Panc1 (cell line): ENCODE measurements at regions not wholly inside any gene's neighbourhood (a gene's known extent, or its start where the extent isn't known, plus 50 kb on each side); places are given as distances from the start of the nearest gene placed in this dataset.

Source experiments
- CTCF ChIP-seq: fragments of 450-650 bp; IDR thresholded peaks from 2 replicates; pipeline ENCODE4 v1.5.1; 2017; ENCODE audit warnings: mild to moderate bottlenecking
- POLR2AphosphoS5 ChIP-seq: IDR thresholded peaks from 2 replicates; pipeline ENCODE4 v1.6.1; 2012; ENCODE audit warnings: mild to moderate bottlenecking, low read depth, low read length, moderate library complexity
- REST ChIP-seq, 2 experiments: IDR thresholded peaks; 2 replicates each; pipeline ENCODE4 v1.6.1; 2011 to 2012; ENCODE audit warnings: low read depth in 2 of 2, control low read depth in 1 of 2, low read length in 1 of 2, mild to moderate bottlenecking in 1 of 2, moderate library complexity in 1 of 2; ENCODE audit not compliant: insufficient read depth in 1 of 2

GRCh38 chr14:104425763-104426646, 153.6 kb upstream of the C14orf180 start:
- TF ChIP-seq POLR2AphosphoS5 (no peak), CTCF (no peak), REST (IDR thresholded peaks at IDR 0.05; ENCODE audit: insufficient read depth in 1 of 2, low read depth in 2 of 2, low read length in 1 of 2) (no peak)
